ENCODE measurements at regions not wholly inside any gene's neighbourhood (a gene's known extent, or its start where the extent isn't known, plus 50 kb on each side); places are given as distances from the start of the nearest gene placed in this dataset.
A peak's percentile ranks its signal among the peaks of the same experiment; 100 is the strongest.

- Histone ChIP-seq H3K27ac (ENCODE audit: low read depth, low read length) (no peak overlapping the region), H3K4ac (replicated peaks; ENCODE audit: insufficient read length, low read depth, low read length) (no peak overlapping the region), H3K36me3 (ENCODE audit: control insufficient read depth in 2 of 4, insufficient read depth in 4 of 4, low read length in 3 of 4) (no peaks in the 10 kb centered on the region), H3K23me2 (ENCODE audit: low read depth, low read length) (no peaks in the 10 kb centered on the region), H2BK12ac (ENCODE audit: low read depth, low read length) (no peak overlapping the region), H3K4me2 (ENCODE audit: insufficient read depth in 1 of 2, low read depth in 2 of 2, low read length in 2 of 2) (no peak overlapping the region), H2AK5ac (ENCODE audit: low read depth, low read length) (no peak overlapping the region), H3K4me3 (ENCODE audit: extremely low read depth in 1 of 4, insufficient read depth in 2 of 4, low read depth in 3 of 4, low read length in 4 of 4) (no peak overlapping the region), H2BK5ac (ENCODE audit: low read depth, low read length) (no peak overlapping the region), H3K27me3 (replicated peaks in 1 of 4; ENCODE audit: control insufficient read depth in 3 of 4, extremely low read depth in 1 of 4, insufficient read depth in 3 of 4, low read length in 3 of 4) (no peaks in the 10 kb centered on the region), H3K18ac (ENCODE audit: extremely low read depth, low read length) (no peak overlapping the region), H3K9me3 (ENCODE audit: insufficient read depth in 2 of 2, low read depth in 1 of 2, low read length in 1 of 2) (no peaks in the 10 kb centered on the region), H3K56ac (replicated peaks; ENCODE audit: insufficient read length, low read depth, low read length) (no peak overlapping the region), H3K23ac (ENCODE audit: insufficient read length) (no peak overlapping the region), H4K20me1 (replicated peaks in 1 of 2; ENCODE audit: control insufficient read depth in 1 of 2, insufficient read depth in 2 of 2, low read length in 2 of 2) (no peaks in the 10 kb centered on the region), H3K4me1 (replicated peaks in 1 of 4; ENCODE audit: control insufficient read depth in 3 of 4, insufficient read depth in 4 of 4, low read length in 3 of 4) (peaks cover 0 to 5% (median 0%) of the 10 kb centered on the region in 4 experiments; a peak in 2 of 7 replicates), H4K91ac (replicated peaks; ENCODE audit: insufficient read length, low read length) (no peak overlapping the region), H2AFZ (ENCODE audit: low read length) (no peak overlapping the region), H2BK120ac (replicated peaks; ENCODE audit: low read depth, low read length) (no peak overlapping the region), H3K9ac (replicated peaks in 1 of 4; ENCODE audit: extremely low read depth in 1 of 4, low read depth in 3 of 4, low read length in 3 of 4) (no peak overlapping the region), H3K14ac (ENCODE audit: insufficient read length) (no peak overlapping the region), H4K5ac (ENCODE audit: insufficient read length, low read depth, low read length) (no peak overlapping the region), H3K79me2 (ENCODE audit: control insufficient read depth in 1 of 2, insufficient read depth in 2 of 2, low read length in 2 of 2) (no peaks in the 10 kb centered on the region), H4K8ac (ENCODE audit: extremely low read depth, insufficient read depth, low read length) (no peak overlapping the region), H2BK20ac (ENCODE audit: low read length) (no peak overlapping the region), H3K79me1 (ENCODE audit: low read depth, low read length) (no peaks in the 10 kb centered on the region), H2BK15ac (ENCODE audit: low read length) (no peak overlapping the region)
- TF ChIP-seq KDM1A (IDR thresholded peaks at IDR 0.05; ENCODE audit: borderline replicate concordance, low read length) (peak; percentile 66), EZH2 (IDR thresholded peaks at IDR 0.05; ENCODE audit: low read depth, low read length, severe bottlenecking) (no peak)
- ChIA-PET POLR2A (ENCODE audit: partially characterized antibody) (no interaction called here), CTCF (ENCODE audit: partially characterized antibody) (no interaction called here)
- 47% methylated on average over 1 of the region's 1 CpG; no CpG with 5 or more reads in 1 of the 2 experiments for WGBS, 2 experiments (ENCODE audit: extremely low coverage in 1 of 2, insufficient coverage in 1 of 2, insufficient read length in 1 of 2, insufficient replicate concordance in 2 of 2, low coverage in 1 of 2, low lambda C conversion rate in 2 of 2, missing lambda C conversion rate in 1 of 2)
- FAIRE-seq: no peak
- no peak for DNase-seq (ENCODE audit: low read depth in 1 of 2, low spot score in 2 of 2)
Measured at GRCh38 chr12:127552838-127553237, 714.1 kb upstream of the TMEM132C start.
